ENCODE measurements at regions not wholly inside any gene's neighbourhood (a gene's known extent, or its start where the extent isn't known, plus 50 kb on each side); places are given as distances from the start of the nearest gene placed in this dataset.

GRCh38 chr9:81250606-81251005, 438.7 kb downstream of the TLE1 start:
- Histone ChIP-seq H3K9me3 (ENCODE audit: control insufficient read depth, insufficient read depth, low read depth, low read length) (no peaks in the 10 kb centered on the region), H3K4me3 (ENCODE audit: low read depth, low read length) (no peak overlapping the region)

GRCh38 chr9:81250041-81250440, 439.3 kb downstream of the TLE1 start:
- no peak overlapping the region for H3K4me3 ChIP-seq (ENCODE audit: low read depth, low read length)
- no peak overlapping the region for H3K27ac ChIP-seq (ENCODE audit: low read depth, low read length)
- peaks cover 3% of the 10 kb centered on the region; the same call in 1 of the 2 replicates for H3K4me1 ChIP-seq (ENCODE audit: control insufficient read depth, insufficient read depth, low read length)
- H3K9me3 ChIP-seq (ENCODE audit: control insufficient read depth, insufficient read depth, low read depth, low read length), result no peaks in the 10 kb centered on the region
- no peak overlapping the region for H3K9ac ChIP-seq (ENCODE audit: low read length)
- no peaks in the 10 kb centered on the region for H3K36me3 ChIP-seq (ENCODE audit: control insufficient read depth, insufficient read depth, low read length)
- no peaks in the 10 kb centered on the region for H3K27me3 ChIP-seq (ENCODE audit: control insufficient read depth, insufficient read depth, low read length)

More at GRCh38 chr9:81250606-81251005, 438.7 kb downstream of the TLE1 start:
- H3K9ac ChIP-seq (ENCODE audit: low read length), result no peak overlapping the region
- H3K27ac ChIP-seq (ENCODE audit: low read depth, low read length), result no peak overlapping the region
- no peaks in the 10 kb centered on the region for H3K36me3 ChIP-seq (ENCODE audit: control insufficient read depth, insufficient read depth, low read length)
- no peaks in the 10 kb centered on the region for H3K27me3 ChIP-seq (ENCODE audit: control insufficient read depth, insufficient read depth, low read length)
- H3K4me1 ChIP-seq (ENCODE audit: control insufficient read depth, insufficient read depth, low read length), result peaks cover 3% of the 10 kb centered on the region; the same call in 1 of the 2 replicates

- H3K9me3 ChIP-seq (ENCODE audit: control insufficient read depth, insufficient read depth, low read depth, low read length), result no peaks in the 10 kb centered on the region
- H3K36me3 ChIP-seq (ENCODE audit: control insufficient read depth, insufficient read depth, low read length), result no peaks in the 10 kb centered on the region
- H3K27me3 ChIP-seq (ENCODE audit: control insufficient read depth, insufficient read depth, low read length), result no peaks in the 10 kb centered on the region
- no peak overlapping the region for H3K9ac ChIP-seq (ENCODE audit: low read length)
- H3K4me3 ChIP-seq (ENCODE audit: low read depth, low read length), result no peak overlapping the region
- H3K27ac ChIP-seq (ENCODE audit: low read depth, low read length), result no peak overlapping the region
- peaks cover 3% of the 10 kb centered on the region; the same call in 1 of the 2 replicates for H3K4me1 ChIP-seq (ENCODE audit: control insufficient read depth, insufficient read depth, low read length)
Measured at GRCh38 chr9:81245254-81245956, 443.9 kb downstream of the TLE1 start.

- H3K27ac ChIP-seq (ENCODE audit: low read depth, low read length), result no peak overlapping the region
- no peaks in the 10 kb centered on the region for H3K9me3 ChIP-seq (ENCODE audit: control insufficient read depth, insufficient read depth, low read depth, low read length)
- no peak overlapping the region for H3K9ac ChIP-seq (ENCODE audit: low read length)
- H3K4me3 ChIP-seq (ENCODE audit: low read depth, low read length), result no peak overlapping the region
- no peaks in the 10 kb centered on the region for H3K36me3 ChIP-seq (ENCODE audit: control insufficient read depth, insufficient read depth, low read length)
- H3K27me3 ChIP-seq (ENCODE audit: control insufficient read depth, insufficient read depth, low read length), result no peaks in the 10 kb centered on the region
- H3K4me1 ChIP-seq (ENCODE audit: control insufficient read depth, insufficient read depth, low read length), result peaks cover 3% of the 10 kb centered on the region; the same call in 1 of the 2 replicates
Measured at GRCh38 chr9:81244631-81245030, 444.7 kb downstream of the TLE1 start.

- Histone ChIP-seq H3K9me3 (ENCODE audit: control insufficient read depth, insufficient read depth, low read depth, low read length) (no peaks in the 10 kb centered on the region), H3K9ac (ENCODE audit: low read length) (no peak overlapping the region), H3K4me3 (ENCODE audit: low read depth, low read length) (no peak overlapping the region), H3K4me1 (ENCODE audit: control insufficient read depth, insufficient read depth, low read length) (peaks cover 2% of the 10 kb centered on the region; the same call in 1 of the 2 replicates), H3K36me3 (ENCODE audit: control insufficient read depth, insufficient read depth, low read length) (no peaks in the 10 kb centered on the region), H3K27me3 (ENCODE audit: control insufficient read depth, insufficient read depth, low read length) (no peaks in the 10 kb centered on the region), H3K27ac (ENCODE audit: low read depth, low read length) (no peak overlapping the region)
Measured at GRCh38 chr9:81242866-81243265, 446.5 kb downstream of the TLE1 start.

GRCh38 chr9:81239388-81239787, 450.0 kb downstream of the TLE1 start:
- no peaks in the 10 kb centered on the region for H3K36me3 ChIP-seq (ENCODE audit: control insufficient read depth, insufficient read depth, low read length)
- no peak overlapping the region for H3K27ac ChIP-seq (ENCODE audit: low read depth, low read length)
- H3K4me1 ChIP-seq (ENCODE audit: control insufficient read depth, insufficient read depth, low read length), result no peaks in the 10 kb centered on the region
- no peaks in the 10 kb centered on the region for H3K9me3 ChIP-seq (ENCODE audit: control insufficient read depth, insufficient read depth, low read depth, low read length)
- no peaks in the 10 kb centered on the region for H3K27me3 ChIP-seq (ENCODE audit: control insufficient read depth, insufficient read depth, low read length)
- H3K9ac ChIP-seq (ENCODE audit: low read length), result no peak overlapping the region
- H3K4me3 ChIP-seq (ENCODE audit: low read depth, low read length), result no peak overlapping the region

GRCh38 chr9:81237565-81238231, 451.6 kb downstream of the TLE1 start:
- no peak overlapping the region for H3K27ac ChIP-seq (ENCODE audit: low read depth, low read length)
- H3K4me1 ChIP-seq (ENCODE audit: control insufficient read depth, insufficient read depth, low read length), result no peaks in the 10 kb centered on the region
- no peaks in the 10 kb centered on the region for H3K27me3 ChIP-seq (ENCODE audit: control insufficient read depth, insufficient read depth, low read length)
- no peak overlapping the region for H3K9ac ChIP-seq (ENCODE audit: low read length)
- H3K9me3 ChIP-seq (ENCODE audit: control insufficient read depth, insufficient read depth, low read depth, low read length), result no peaks in the 10 kb centered on the region
- H3K36me3 ChIP-seq (ENCODE audit: control insufficient read depth, insufficient read depth, low read length), result no peaks in the 10 kb centered on the region
- H3K4me3 ChIP-seq (ENCODE audit: low read depth, low read length), result no peak overlapping the region

GRCh38 chr9:81234924-81235610, 454.3 kb downstream of the TLE1 start:
- no peak overlapping the region for H3K27ac ChIP-seq (ENCODE audit: low read depth, low read length)

GRCh38 chr9:81231011-81231410, 458.3 kb downstream of the TLE1 start:
- H3K4me3 ChIP-seq (ENCODE audit: low read depth, low read length), result no peak overlapping the region
- H3K4me1 ChIP-seq (ENCODE audit: control insufficient read depth, insufficient read depth, low read length), result no peaks in the 10 kb centered on the region
- H3K36me3 ChIP-seq (ENCODE audit: control insufficient read depth, insufficient read depth, low read length), result no peaks in the 10 kb centered on the region
- no peaks in the 10 kb centered on the region for H3K27me3 ChIP-seq (ENCODE audit: control insufficient read depth, insufficient read depth, low read length)
- H3K27ac ChIP-seq (ENCODE audit: low read depth, low read length), result no peak overlapping the region
- no peaks in the 10 kb centered on the region for H3K9me3 ChIP-seq (ENCODE audit: control insufficient read depth, insufficient read depth, low read depth, low read length)
- no peak overlapping the region for H3K9ac ChIP-seq (ENCODE audit: low read length)

More at GRCh38 chr9:81234924-81235610, 454.3 kb downstream of the TLE1 start:
- Histone ChIP-seq H3K27me3 (ENCODE audit: control insufficient read depth, insufficient read depth, low read length) (no peaks in the 10 kb centered on the region), H3K9me3 (ENCODE audit: control insufficient read depth, insufficient read depth, low read depth, low read length) (no peaks in the 10 kb centered on the region), H3K4me3 (ENCODE audit: low read depth, low read length) (no peak overlapping the region), H3K4me1 (ENCODE audit: control insufficient read depth, insufficient read depth, low read length) (no peaks in the 10 kb centered on the region), H3K36me3 (ENCODE audit: control insufficient read depth, insufficient read depth, low read length) (no peaks in the 10 kb centered on the region), H3K9ac (ENCODE audit: low read length) (no peak overlapping the region)

- H3K9ac ChIP-seq (ENCODE audit: low read length), result no peak overlapping the region
- no peaks in the 10 kb centered on the region for H3K9me3 ChIP-seq (ENCODE audit: control insufficient read depth, insufficient read depth, low read depth, low read length)
- H3K27ac ChIP-seq (ENCODE audit: low read depth, low read length), result no peak overlapping the region
- H3K27me3 ChIP-seq (ENCODE audit: control insufficient read depth, insufficient read depth, low read length), result no peaks in the 10 kb centered on the region
- H3K4me3 ChIP-seq (ENCODE audit: low read depth, low read length), result no peak overlapping the region
- H3K36me3 ChIP-seq (ENCODE audit: control insufficient read depth, insufficient read depth, low read length), result no peaks in the 10 kb centered on the region
- no peaks in the 10 kb centered on the region for H3K4me1 ChIP-seq (ENCODE audit: control insufficient read depth, insufficient read depth, low read length)
Measured at GRCh38 chr9:81227507-81228245, 461.7 kb downstream of the TLE1 start.
